ENCODE measurements at regions not wholly inside any gene's neighbourhood (a gene's known extent, or its start where the extent isn't known, plus 50 kb on each side); places are given as distances from the start of the nearest gene placed in this dataset.

- Histone ChIP-seq H3K9me3 (no peaks in the 10 kb centered on the region), H3K27me3 (no peaks in the 10 kb centered on the region), H3K27ac (no peak overlapping the region), H3K4me1 (no peaks in the 10 kb centered on the region), H3K4me3 (no peak overlapping the region), H3K36me3 (no peaks in the 10 kb centered on the region)
- TF ChIP-seq EP300 (IDR thresholded peaks at IDR 0.05): no peak
- no peak for TF ChIP-seq POLR2AphosphoS5 (IDR thresholded peaks at IDR 0.05)
- TF ChIP-seq, protein P1, sequence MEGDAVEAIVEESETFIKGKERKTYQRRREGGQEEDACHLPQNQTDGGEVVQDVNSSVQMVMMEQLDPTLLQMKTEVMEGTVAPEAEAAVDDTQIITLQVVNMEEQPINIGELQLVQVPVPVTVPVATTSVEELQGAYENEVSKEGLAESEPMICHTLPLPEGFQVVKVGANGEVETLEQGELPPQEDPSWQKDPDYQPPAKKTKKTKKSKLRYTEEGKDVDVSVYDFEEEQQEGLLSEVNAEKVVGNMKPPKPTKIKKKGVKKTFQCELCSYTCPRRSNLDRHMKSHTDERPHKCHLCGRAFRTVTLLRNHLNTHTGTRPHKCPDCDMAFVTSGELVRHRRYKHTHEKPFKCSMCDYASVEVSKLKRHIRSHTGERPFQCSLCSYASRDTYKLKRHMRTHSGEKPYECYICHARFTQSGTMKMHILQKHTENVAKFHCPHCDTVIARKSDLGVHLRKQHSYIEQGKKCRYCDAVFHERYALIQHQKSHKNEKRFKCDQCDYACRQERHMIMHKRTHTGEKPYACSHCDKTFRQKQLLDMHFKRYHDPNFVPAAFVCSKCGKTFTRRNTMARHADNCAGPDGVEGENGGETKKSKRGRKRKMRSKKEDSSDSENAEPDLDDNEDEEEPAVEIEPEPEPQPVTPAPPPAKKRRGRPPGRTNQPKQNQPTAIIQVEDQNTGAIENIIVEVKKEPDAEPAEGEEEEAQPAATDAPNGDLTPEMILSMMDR (IDR thresholded peaks at IDR 0.05): no peak
- TF ChIP-seq POLR2A (IDR thresholded peaks at IDR 0.05): no peak
- no peak for ATAC-seq
- 63 to 80% methylated on average over 2 of the region's 2 CpGs for WGBS, 2 donors (ENCODE audit: low coverage in 1 of 2)
These were observed 104.5 kb upstream of the ACVR2A start for GRCh38 chr2:147740211-147740927.

DNA sequence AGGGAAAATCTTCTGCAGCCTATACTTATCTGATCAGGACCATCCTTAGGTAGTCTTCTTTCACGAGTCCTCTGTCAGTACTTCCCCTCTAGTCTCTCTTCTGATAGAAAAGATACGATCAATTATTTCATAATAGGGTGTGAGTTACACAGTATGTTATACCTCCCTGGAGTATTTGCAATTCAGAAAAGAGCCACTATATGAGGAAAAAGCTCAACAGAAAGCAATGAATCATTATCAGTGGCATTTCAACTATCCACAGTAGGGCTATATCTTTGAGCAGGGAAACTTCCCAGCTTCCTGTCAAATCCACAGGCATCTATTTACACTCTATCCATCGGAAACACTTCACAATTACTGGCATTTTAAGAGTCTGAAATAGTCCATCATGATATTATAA, 105.3 kb upstream of the ACVR2A start:
- Histone ChIP-seq H3K27ac (no peak overlapping the region), H3K9me3 (peaks cover 0 to 7% (median 0%) of the 10 kb centered on the region in 3 donors), H3K4me1 (no peaks in the 10 kb centered on the region), H3K27me3 (no peaks in the 10 kb centered on the region), H3K4me3 (no peak overlapping the region), H3K36me3 (no peaks in the 10 kb centered on the region)
- TF ChIP-seq POLR2AphosphoS5 (IDR thresholded peaks at IDR 0.05) (no peak), POLR2A (IDR thresholded peaks at IDR 0.05) (no peak), EP300 (IDR thresholded peaks at IDR 0.05) (no peak)
- TF ChIP-seq, protein P1 (IDR thresholded peaks at IDR 0.05): no peak
- ATAC-seq: no peak
- 62 to 67% methylated on average over 3 of the region's 3 CpGs for WGBS, 2 donors (ENCODE audit: low coverage in 1 of 2)

- no peaks in the 10 kb centered on the region for H3K27me3 ChIP-seq
- no peak overlapping the region for H3K4me3 ChIP-seq
- H3K4me1 ChIP-seq: peaks cover 0 to 5% (median 4%) of the 10 kb centered on the region in 3 donors
- no peak overlapping the region for H3K27ac ChIP-seq
- 60 to 78% methylated on average over 1 to 2 of the region's 2 CpGs for WGBS, 2 donors (ENCODE audit: low coverage in 1 of 2)
- no peak for ATAC-seq
- TF ChIP-seq, protein P1 (IDR thresholded peaks at IDR 0.05): no peak
- TF ChIP-seq EP300 (IDR thresholded peaks at IDR 0.05): no peak
- no peak for TF ChIP-seq POLR2AphosphoS5 (IDR thresholded peaks at IDR 0.05)
- no peak for TF ChIP-seq POLR2A (IDR thresholded peaks at IDR 0.05)
- no peaks in the 10 kb centered on the region for H3K36me3 ChIP-seq
- H3K9me3 ChIP-seq: no peaks in the 10 kb centered on the region
These were observed 126.0 kb upstream of the ACVR2A start for GRCh38 chr2:147718831-147719230.

DNA sequence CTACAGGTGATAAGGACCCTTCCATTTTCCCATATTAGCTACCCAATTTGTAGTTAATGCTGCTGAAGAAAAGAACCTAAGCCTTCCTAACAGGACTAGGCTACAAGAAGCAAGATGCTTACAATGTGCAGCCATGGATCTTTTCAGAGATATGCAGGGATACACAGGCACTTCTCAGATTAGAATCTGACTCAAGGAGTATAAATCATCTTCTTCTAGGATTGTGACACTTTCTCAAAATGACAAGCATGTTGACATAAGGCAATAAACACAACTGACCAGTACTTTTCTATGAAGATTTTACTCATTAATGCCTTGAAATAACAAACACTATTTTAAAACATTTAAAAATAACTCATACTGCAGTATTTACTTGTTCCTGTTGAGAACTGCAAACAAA, 127.9 kb upstream of the ACVR2A start:
- ATAC-seq: no peak
- Histone ChIP-seq H3K27me3 (no peaks in the 10 kb centered on the region), H3K4me3 (no peak overlapping the region), H3K27ac (no peak overlapping the region), H3K9me3 (peaks cover 0 to 7% (median 0%) of the 10 kb centered on the region in 3 donors), H3K4me1 (peaks cover 0 to 5% (median 4%) of the 10 kb centered on the region in 3 donors), H3K36me3 (no peaks in the 10 kb centered on the region)
- TF ChIP-seq POLR2A (IDR thresholded peaks at IDR 0.05) (no peak), EP300 (IDR thresholded peaks at IDR 0.05) (no peak), POLR2AphosphoS5 (IDR thresholded peaks at IDR 0.05) (no peak)
- TF ChIP-seq, protein P1 (IDR thresholded peaks at IDR 0.05): no peak

DNA sequence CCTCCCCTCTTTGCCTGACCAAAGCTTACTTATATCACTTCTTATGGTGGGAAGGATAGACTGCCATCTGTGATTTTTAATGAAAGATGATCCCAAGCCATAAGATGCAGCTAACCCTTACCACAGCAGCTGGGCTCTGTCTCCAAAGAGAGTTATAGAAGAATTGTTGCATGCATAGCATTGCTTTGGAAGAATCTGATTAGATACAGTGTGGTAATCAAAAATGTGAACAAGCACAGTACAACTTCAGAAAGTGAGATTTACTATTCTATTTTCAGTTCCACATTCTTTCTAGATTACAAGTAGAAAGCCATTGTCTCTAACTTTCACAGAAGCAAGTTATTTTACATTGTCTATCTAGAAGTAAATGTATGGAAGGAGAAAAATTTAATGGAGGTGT, 129.0 kb upstream of the ACVR2A start:
- ATAC-seq: no peak
- Histone ChIP-seq H3K36me3 (no peaks in the 10 kb centered on the region), H3K27me3 (no peaks in the 10 kb centered on the region), H3K4me1 (peaks cover 0 to 5% (median 4%) of the 10 kb centered on the region in 3 donors), H3K9me3 (peaks cover 0 to 7% (median 0%) of the 10 kb centered on the region in 3 donors), H3K27ac (no peak overlapping the region), H3K4me3 (no peak overlapping the region)
- TF ChIP-seq POLR2AphosphoS5 (IDR thresholded peaks at IDR 0.05) (no peak), EP300 (IDR thresholded peaks at IDR 0.05) (no peak), POLR2A (IDR thresholded peaks at IDR 0.05) (no peak)
- TF ChIP-seq, protein P1 (IDR thresholded peaks at IDR 0.05): no peak
